ENCODE measurements at regions not wholly inside any gene's neighbourhood (a gene's known extent, or its start where the extent isn't known, plus 50 kb on each side); places are given as distances from the start of the nearest gene placed in this dataset.

DNA sequence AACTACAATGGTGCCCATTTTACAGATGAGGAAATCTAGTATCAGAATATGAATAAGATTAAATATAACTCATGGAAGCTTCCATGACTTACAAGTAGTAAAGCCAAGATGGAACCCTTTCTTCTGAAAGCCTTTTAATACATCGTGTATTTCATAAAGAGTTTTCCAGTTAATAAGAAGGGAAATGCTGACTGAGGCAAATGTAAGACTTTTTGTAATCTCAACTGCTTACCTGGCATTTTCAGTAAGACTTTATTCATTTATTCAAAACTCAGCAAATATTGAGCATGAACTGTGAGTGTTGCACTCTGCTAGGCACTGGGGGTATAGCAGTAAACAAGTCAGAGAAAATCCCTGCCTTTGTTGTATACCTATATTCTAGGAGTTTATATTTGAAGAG is 256.4 kb upstream of the THRB start:
- no peak for DNase-seq (ENCODE audit: low read depth)
- TF ChIP-seq, protein P1, sequence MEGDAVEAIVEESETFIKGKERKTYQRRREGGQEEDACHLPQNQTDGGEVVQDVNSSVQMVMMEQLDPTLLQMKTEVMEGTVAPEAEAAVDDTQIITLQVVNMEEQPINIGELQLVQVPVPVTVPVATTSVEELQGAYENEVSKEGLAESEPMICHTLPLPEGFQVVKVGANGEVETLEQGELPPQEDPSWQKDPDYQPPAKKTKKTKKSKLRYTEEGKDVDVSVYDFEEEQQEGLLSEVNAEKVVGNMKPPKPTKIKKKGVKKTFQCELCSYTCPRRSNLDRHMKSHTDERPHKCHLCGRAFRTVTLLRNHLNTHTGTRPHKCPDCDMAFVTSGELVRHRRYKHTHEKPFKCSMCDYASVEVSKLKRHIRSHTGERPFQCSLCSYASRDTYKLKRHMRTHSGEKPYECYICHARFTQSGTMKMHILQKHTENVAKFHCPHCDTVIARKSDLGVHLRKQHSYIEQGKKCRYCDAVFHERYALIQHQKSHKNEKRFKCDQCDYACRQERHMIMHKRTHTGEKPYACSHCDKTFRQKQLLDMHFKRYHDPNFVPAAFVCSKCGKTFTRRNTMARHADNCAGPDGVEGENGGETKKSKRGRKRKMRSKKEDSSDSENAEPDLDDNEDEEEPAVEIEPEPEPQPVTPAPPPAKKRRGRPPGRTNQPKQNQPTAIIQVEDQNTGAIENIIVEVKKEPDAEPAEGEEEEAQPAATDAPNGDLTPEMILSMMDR (IDR thresholded peaks at IDR 0.05; ENCODE audit: low read depth, low read length, missing control alignments) = no peak
- in situ Hi-C loops (cut with HindIII; ENCODE audit: low sequenced_read_pairs) = no loop called here
- no peak overlapping the region for H3K4me3 ChIP-seq (ENCODE audit: low read depth, low read length)

DNA sequence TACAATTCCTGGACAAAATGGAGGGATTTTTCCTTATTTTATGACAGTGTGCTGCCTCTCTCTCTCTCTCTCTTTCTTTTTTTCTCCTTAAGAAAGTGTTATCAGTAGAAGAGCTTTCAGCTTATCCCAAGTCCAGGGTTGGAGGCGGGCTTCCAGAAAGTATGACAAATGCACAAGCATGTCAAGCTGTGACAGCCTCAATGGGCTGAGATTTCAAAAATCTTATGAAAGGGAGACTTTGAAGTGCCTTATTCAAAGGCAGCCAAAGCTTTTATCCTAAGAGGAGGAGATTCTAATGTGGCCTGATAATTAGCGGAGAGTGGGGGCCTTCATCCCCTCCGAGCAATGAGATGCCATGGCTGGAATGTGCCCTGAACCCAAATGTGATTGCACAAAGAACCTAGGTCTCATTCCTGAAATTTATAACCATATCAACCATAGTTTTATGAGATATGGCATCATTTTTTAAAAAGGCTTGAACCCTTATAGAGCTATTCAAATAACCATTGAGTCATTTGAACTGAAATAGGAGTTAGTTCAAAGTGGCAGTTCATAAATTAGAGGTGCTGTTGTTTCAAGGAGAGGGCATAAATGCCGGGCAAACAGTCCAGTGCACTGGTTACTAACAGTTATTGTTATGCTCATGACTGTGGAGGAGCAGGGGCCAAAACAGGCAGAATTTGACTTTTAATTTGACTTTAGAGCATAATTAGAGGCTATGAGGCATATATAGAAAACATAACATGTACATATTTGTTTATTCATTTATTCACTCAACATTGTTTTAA is 261.6 kb upstream of the THRB start:
- TF ChIP-seq, protein P1 (IDR thresholded peaks at IDR 0.05; ENCODE audit: low read depth, low read length, missing control alignments) = no peak
- DNase-seq (ENCODE audit: low read depth) = no peak
- no peak overlapping the region for H3K4me3 ChIP-seq (ENCODE audit: low read depth, low read length)
- in situ Hi-C loops (cut with HindIII; ENCODE audit: low sequenced_read_pairs) = no loop called here

DNA sequence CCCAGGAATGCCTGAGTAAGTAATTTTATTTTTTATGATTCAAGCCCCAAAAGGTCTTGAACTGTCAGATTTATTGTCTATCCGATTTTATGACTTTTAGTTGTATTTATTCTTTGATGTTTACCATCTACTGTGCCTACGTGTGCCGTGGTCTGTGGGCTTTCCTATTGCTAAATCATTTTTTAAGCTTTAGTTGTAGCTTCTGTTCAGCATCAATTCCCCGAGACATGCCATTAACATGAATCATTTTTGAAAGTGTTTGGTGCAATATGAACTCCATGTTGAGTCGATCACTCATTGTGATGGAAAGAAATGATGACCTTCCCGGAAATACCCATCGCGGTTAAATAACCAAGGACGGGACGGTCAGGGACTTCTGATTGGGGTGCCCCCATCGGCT is 268.7 kb upstream of the THRB start:
- DNase-seq (ENCODE audit: low read depth) = no peak
- TF ChIP-seq, protein P1 (IDR thresholded peaks at IDR 0.05; ENCODE audit: low read depth, low read length, missing control alignments) = no peak
- in situ Hi-C loops (cut with HindIII; ENCODE audit: low sequenced_read_pairs) = no loop called here

DNA sequence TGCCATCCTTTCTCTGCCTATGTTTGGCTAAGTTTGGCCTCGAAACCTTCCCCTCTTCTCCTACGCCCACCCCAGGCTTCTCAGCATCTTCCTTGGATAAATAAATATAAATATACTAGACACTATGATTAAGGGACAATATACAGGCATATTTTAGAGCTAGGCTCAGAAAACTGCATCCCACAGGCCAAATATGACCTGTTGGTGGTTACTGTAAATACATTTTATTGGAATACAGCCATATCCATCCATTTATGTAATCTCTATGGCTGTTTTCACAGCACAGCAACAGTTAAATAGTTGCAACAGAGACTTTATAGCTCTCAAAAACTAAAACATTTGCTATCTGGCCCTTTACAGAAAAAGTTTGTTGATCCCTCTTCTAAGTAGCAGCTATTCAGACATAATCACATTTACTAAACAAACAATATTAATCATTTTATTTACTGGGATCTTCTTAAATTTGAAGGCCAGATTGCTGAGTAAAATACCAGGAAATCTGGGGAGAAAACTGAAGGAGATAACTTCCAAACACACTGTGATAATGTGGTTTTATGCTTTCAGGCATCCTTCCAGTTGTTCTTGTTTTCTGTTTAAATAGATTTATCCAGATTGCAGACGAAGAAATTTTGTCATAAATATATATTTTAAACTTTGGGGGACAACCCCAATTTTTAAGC is 269.7 kb upstream of the THRB start:
- no peak overlapping the region for H3K4me3 ChIP-seq (ENCODE audit: low read depth, low read length)
- in situ Hi-C loops (cut with HindIII; ENCODE audit: low sequenced_read_pairs) = no loop called here
- TF ChIP-seq, protein P1 (IDR thresholded peaks at IDR 0.05; ENCODE audit: low read depth, low read length, missing control alignments) = no peak
- DNase-seq (ENCODE audit: low read depth) = no peak

More for the DNA sequence above, 268.7 kb upstream of the THRB start:
- H3K4me3 ChIP-seq (ENCODE audit: low read depth, low read length) = no peak overlapping the region

DNA sequence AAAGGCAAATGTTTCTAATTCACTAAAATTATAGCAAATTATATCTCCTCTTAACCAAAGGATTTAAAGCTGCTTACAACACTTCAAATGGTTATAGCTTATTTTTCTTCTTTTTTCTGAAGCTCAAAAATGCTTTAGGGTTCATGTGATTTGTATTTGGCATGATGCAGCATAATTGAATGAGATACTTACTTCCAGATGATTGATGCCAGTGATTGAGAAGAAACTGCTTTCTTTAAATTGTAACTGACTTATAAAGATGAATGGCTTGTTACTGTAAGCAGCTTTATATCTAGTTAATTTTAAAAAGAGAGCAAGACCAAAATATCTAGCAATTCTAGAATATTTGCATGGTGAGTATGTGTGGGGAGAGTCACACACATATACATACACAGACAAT is 270.7 kb upstream of the THRB start:
- DNase-seq (ENCODE audit: low read depth) = no peak
- no peak overlapping the region for H3K4me3 ChIP-seq (ENCODE audit: low read depth, low read length)
- in situ Hi-C loops (cut with HindIII; ENCODE audit: low sequenced_read_pairs) = no loop called here
- TF ChIP-seq, protein P1 (IDR thresholded peaks at IDR 0.05; ENCODE audit: low read depth, low read length, missing control alignments) = no peak

DNA sequence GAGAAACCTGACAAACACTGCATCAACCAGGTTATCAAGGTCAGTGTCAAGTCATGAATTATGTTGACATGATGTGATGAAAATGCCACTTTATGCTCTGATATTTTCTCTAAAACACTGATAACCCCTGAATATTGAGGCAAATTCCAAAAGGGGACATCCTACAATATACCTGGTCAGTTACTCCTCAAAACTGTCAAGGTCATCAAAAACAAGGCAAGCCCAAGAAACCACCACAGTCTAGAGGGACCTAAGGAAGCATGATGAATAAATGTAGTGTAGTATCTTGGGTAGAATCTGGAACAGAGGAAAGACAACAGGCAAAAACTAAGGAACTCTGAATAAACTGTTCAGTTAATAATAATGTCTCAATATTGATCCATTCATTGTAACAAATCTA is 275.3 kb upstream of the THRB start:
- TF ChIP-seq, protein P1 (IDR thresholded peaks at IDR 0.05; ENCODE audit: low read depth, low read length, missing control alignments) = no peak
- DNase-seq (ENCODE audit: low read depth) = no peak
- H3K4me3 ChIP-seq (ENCODE audit: low read depth, low read length) = no peak overlapping the region
- in situ Hi-C loops (cut with HindIII; ENCODE audit: low sequenced_read_pairs) = no loop called here

All from astrocyte of the cerebellum (primary cell).